GM12891 (cell line): ENCODE measurements at regions not wholly inside any gene's neighbourhood (a gene's known extent, or its start where the extent isn't known, plus 50 kb on each side); places are given as distances from the start of the nearest gene placed in this dataset.

Experiments
- DNase-seq: peaks from one replicate; pipeline ENCODE4 v3.0.0; 2011; ENCODE audit warnings: low spot score; ENCODE audit not compliant: insufficient read length
- FAIRE-seq: peaks from 2 replicates; lab custom pipeline; 2011; peaks lifted over from hg19 to GRCh38; lab: Jason Lieb, UNC
- PAX5 ChIP-seq: IDR thresholded peaks from 2 replicates; pipeline ENCODE4 v1.6.1; 2011; ENCODE audit warnings: low read length, moderate library complexity, mild to moderate bottlenecking; ENCODE audit not compliant: insufficient read depth, severe bottlenecking
- POLR2A ChIP-seq: IDR thresholded peaks from 2 replicates; pipeline ENCODE4 v1.6.1; 2011; ENCODE audit warnings: low read depth, low read length, control low read depth
- POLR2AphosphoS5 ChIP-seq: IDR thresholded peaks from 2 replicates; pipeline ENCODE4 v1.6.1; 2011; ENCODE audit warnings: low read depth, low read length, control low read depth
- POU2F2 ChIP-seq: IDR thresholded peaks from 2 replicates; pipeline ENCODE4 v1.6.1; 2011; ENCODE audit warnings: low read depth, mild to moderate bottlenecking, control low read depth, low read length, moderate library complexity
- SPI1 ChIP-seq: IDR thresholded peaks from 2 replicates; pipeline ENCODE4 v1.6.1; 2011; ENCODE audit warnings: low read depth, low read length, control low read depth
- TAF1 ChIP-seq: IDR thresholded peaks from 2 replicates; pipeline ENCODE4 v1.6.1; 2011; ENCODE audit warnings: low read depth, low read length, control low read depth

DNA sequence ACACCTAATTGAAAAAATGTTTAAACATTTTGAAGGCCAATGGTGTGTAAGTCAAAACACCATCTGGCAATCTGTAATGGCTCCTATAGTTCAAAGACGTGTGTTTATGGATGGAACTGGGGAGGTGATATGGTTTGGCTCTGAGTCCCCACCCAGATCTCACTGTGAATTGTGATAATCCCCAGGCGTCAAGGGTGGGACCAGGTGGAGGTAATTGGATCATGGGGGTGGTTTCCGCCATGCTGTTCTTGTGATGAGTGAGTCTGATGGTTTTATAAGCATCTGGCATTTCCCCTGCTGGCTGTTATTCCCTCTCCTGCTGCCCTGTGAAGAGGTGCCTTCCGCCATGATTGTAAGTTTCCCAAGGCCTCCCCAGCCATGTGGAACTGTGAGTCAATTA is 52.2 kb downstream of the ADRA2C start:
- FAIRE-seq (no peak), DNase-seq (no peak)
- TF ChIP-seq SPI1 (no peak), TAF1 (no peak), PAX5 (no peak), POU2F2 (no peak), POLR2AphosphoS5 (no peak), POLR2A (no peak)

DNA sequence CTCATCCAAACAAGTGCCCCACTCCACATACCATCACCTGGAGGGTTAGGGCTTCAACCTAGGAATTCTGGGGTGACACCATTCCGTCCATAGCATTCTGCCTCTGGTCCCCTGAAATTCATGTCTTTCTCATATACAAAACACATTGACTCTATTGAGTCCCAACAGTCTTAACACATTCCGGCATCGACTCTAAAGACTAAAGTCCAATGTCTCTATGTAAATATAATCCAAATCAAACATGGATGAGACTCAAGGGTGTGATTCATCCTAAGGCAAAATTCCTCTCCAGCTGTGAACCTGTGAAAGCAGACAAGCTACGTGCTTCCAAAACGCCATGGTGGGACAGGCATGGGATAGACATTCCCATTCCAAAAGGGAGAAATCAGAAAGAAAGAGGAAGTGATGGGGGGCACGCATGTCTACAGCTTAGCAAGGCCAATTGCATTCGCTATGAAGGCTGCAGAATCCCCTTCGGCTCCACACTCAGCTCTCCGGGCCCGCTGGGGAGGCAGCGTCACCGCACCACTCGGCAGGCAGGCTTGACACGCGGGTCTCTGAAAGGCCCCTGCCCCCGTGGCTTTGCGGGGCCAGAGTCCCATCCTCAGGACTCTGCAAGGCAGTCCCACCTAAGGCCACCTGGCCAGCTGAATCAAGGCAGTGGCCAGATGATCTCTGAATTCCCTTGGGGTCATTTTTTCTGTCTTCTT is 53.2 kb downstream of the ADRA2C start:
- TF ChIP-seq SPI1 (0 out of 2 replicates have a peak, but pooled peaks have one; percentile 2), PAX5 (no peak)
- DNase-seq (no peak), FAIRE-seq (no peak)

DNA sequence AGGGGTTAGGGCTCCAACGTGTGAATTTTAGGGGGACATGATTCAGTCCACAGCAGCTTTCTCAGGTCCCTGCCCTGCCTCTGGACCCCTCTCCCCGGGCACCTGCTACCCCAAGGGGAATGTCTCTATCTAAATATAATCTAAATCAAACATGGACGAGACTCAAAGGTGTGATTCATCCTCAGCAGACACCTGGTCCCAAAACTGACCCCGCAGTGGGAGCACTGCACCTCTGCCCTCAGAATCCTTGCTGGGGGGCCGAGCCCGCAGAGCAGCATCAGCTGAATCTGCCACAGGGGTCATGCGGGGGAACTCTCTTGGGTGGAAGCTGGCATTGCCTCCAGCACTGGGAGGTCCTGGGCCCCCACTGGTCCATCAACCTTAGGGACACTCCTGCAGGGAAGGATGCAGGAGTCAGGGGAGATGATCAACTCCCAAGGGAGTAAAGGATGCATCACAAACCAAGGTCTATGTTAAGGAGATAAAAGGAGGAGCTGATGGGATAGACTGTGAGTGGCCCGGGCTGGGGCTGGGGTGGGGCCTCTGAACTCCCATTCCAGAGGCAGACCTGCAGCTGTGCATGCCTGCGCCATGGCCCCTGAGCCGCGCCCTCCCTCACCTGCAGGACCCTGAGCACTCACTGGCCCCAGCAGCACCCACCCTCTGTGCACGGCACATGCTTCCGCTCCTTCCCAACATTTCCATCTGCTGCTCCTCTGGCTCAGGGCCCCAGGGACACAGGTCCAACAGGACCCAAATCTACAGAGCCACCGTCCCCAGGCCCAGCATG is 54.0 kb downstream of the ADRA2C start:
- FAIRE-seq (no peak), DNase-seq (no peak)
- no peak for TF ChIP-seq SPI1
- TF ChIP-seq PAX5: no peak
- no peak for TF ChIP-seq POLR2A
- TF ChIP-seq POU2F2: no peak
- no peak for TF ChIP-seq TAF1
- TF ChIP-seq POLR2AphosphoS5: no peak

DNA sequence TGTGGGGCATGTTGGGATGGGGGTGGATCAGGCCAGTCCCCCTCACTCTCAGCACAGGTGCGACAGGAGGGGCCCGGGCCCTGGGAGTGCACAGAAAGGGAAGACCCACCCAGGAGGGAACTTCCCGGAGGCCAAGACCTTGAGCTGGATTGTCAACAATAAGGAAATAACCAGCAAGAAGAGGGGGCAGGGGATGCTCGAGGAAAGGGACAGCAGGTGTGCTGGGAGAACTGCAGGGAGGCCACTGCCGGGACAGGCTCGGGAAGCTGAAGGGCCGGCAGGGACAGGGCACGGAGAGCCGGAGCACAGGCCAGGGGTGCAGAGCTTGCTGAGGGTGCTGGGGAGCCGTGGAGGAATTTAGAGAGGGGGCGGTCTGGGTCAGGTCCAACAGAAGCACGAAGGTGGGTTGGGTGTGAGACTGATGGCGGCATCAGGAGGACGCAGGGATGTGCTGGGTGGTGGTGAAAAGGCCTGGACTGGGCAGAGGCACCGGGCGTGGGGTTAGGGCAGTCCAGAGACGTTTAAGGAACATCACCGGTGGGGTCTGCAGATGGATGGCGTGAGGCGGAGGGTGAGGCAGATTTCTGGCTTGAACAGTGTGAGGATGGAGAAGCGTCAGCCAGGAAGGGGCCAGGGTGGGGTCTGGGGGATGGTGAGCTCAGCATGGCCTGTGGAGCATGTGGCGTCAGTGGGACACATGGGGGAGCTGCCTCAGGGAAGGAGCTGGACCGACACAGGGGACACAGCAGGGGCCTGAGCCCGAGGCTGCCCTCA is 54.8 kb downstream of the ADRA2C start:
- FAIRE-seq (no peak), DNase-seq (no peak)
- TF ChIP-seq TAF1 (no peak), PAX5 (no peak), POLR2A (no peak), POLR2AphosphoS5 (no peak), POU2F2 (no peak), SPI1 (no peak)

DNA sequence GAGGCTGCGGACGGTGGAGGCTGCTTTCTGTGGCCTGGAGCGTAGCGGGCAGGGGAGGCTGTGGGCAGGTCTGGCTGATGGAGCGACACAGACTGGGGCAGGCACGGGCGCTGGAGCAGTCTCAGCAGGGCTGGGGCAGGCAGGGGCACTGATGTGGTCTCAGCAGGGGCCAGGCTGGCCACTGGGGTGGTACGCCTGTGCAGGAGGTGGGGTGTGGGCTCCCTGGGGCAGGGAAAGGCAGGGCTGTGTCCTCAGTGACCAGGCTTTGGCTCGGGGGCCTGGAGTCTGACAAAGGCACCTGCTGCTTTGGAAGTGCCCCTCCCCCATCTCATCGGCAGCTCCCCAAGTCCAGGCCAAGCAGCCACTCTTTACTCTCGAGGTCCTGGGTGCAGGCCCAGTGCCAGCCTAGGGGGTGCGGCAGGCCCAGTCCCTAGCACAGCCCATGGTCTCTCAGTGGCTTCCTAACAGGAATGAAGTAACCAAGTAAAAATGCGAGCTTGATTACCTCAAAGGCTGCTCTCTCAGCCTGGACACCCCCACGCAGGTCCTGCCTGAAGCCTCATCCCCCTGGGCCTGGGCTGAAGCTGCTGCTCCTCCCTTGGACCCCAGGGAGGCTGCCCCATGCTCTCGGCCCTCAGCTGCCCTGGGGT is 55.5 kb downstream of the ADRA2C start:
- FAIRE-seq: no peak
- TF ChIP-seq POLR2A: no peak
- DNase-seq: no peak

DNA sequence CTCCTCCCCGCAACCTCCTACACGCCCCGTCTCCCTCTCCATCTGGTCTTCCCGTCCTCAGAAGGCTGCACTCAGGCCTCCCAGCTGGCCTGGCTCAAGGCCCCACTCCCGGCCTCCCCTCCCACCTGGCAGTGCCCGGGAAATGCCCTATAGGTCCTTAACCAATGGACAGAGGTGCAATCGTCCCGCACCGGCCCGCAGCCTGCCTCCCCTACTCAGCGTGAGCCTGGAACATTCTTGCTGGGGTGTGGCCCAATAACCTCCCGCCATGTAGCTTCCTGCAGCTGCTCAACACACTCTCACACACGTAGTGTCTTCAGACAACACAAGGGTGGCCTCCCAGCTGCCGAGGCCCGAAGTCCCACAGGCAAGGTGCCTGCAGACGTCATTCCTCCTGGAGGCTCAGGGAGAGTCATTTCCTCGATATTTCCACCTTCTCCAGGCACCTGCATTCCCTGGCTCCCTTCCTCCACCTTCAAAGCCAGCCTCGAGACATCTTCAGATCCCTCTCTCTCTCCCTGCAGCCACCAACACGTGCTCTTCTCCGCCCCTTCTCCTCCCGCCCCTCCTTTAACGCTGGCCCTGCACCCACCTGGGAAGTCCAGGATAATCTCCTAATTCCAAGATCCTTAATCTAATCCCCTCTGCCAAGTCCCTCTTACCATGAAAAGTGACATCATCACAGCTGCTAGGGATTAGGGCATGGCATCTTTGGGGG is 56.2 kb downstream of the ADRA2C start:
- DNase-seq (no peak), FAIRE-seq (no peak)
- no peak for TF ChIP-seq POLR2A
- TF ChIP-seq POU2F2: no peak
- no peak for TF ChIP-seq POLR2AphosphoS5
- no peak for TF ChIP-seq PAX5
- no peak for TF ChIP-seq SPI1
- TF ChIP-seq TAF1: no peak

DNA sequence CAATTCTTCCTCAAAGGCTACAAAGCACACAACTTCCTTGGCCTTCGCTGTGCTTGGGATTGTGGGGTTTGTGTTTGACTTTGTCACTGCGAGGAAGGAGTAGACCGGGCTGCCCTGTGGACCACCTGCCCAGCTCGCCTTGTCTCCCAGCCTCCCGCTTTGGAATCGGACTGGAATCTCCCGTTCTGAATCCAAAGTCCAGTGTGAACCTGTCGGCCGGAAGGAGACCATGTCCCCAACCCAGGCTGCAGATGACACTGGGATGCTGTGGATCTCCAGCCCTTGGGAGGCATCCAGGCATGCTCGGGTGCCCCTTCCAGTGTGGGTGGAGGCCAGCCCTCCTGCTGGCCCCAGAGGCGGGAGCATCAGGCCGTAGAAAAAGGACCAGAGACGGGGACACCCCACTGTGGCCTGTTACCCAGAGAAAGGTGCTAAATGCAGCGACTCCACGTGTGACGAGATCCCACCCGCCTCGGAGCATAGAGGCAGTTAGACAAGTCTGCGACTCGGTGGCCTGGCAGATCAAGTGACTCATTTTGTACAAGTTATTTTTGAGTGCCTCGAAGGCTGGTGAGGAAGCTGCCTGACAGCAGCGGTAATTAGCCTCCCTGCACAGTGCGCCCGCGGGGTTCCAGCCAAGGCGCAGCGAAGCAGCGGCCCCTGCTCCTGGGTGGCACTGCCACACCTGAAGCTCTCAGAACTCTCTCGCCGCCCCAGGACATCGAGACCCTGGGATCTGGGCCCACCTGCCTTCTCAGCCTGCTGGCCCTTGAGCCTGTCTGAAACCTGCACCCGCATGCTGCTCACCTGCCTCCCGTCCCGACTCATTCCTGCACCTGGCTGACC is 57.5 kb downstream of the ADRA2C start:
- DNase-seq: no peak
- FAIRE-seq: no peak
- TF ChIP-seq TAF1 (no peak), POLR2AphosphoS5 (no peak), PAX5 (no peak), POU2F2 (no peak), SPI1 (no peak), POLR2A (no peak)

DNA sequence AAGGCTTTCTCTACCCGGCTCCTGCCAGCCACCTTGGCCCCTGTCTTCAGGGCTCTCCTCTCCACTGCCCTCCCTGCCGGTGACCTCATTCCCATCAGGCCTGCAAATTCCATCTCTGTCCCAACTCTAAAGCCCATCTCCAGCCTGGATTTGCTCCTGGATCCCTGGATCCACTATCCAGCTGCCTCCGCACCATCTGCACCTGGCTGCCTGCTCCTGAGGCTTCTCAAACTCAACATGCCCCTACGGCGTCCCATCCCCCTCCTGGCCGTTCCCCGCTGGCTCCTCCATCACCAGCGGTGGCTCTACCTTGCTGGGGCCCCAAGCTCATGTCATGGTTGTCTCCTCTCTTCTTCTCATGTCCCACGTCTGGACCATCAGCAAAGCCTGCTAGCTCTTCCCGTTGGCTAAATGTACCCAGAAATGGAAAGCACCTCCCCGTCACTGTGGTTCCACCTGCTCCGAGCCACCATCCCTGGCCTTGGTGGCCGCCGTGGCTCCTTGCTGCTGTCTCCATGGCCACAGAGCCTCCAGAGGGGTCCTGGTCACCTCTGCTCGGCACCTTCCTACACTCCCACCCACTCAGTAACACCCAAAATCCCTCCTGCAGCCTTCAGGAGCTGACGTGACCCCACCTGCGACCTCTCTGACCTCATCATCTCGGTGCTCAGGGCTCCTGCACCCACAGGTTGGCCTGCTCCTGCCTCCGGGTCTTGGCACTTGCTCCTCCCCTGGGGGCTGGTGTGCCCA is 58.5 kb downstream of the ADRA2C start:
- TF ChIP-seq POLR2A: no peak
- TF ChIP-seq TAF1: no peak
- no peak for TF ChIP-seq POLR2AphosphoS5
- TF ChIP-seq PAX5: no peak
- no peak for TF ChIP-seq POU2F2
- no peak for TF ChIP-seq SPI1
- no peak for FAIRE-seq
- DNase-seq: no peak
